ENCODE measurements at regions not wholly inside any gene's neighbourhood (a gene's known extent, or its start where the extent isn't known, plus 50 kb on each side); places are given as distances from the start of the nearest gene placed in this dataset.

- Histone ChIP-seq H3K4me3 (ENCODE audit: severe bottlenecking) (no peak overlapping the region), H3K4me1 (ENCODE audit: insufficient read depth, poor library complexity, severe bottlenecking) (no peaks in the 10 kb centered on the region), H3K27ac (ENCODE audit: poor library complexity, severe bottlenecking) (no peak overlapping the region), H3K9me3 (ENCODE audit: severe bottlenecking) (no peaks in the 10 kb centered on the region), H3K27me3 (ENCODE audit: insufficient read depth, poor library complexity, severe bottlenecking) (no peaks in the 10 kb centered on the region), H3K36me3 (ENCODE audit: low read depth) (no peaks in the 10 kb centered on the region)
- no peak for ATAC-seq (ENCODE audit: low read depth)
- no peak for DNase-seq (ENCODE audit: low spot score)
- no peak for TF ChIP-seq CTCF (IDR thresholded peaks at IDR 0.05; ENCODE audit: poor library complexity, severe bottlenecking)
Observed at GRCh38 chr5:31007672-31008071, 185.8 kb upstream of the CDH6 start.

GRCh38 chr5:31000287-31000686 lies 193.2 kb upstream of the CDH6 start:
- Histone ChIP-seq H3K4me3 (ENCODE audit: severe bottlenecking) (no peak overlapping the region), H3K27me3 (ENCODE audit: insufficient read depth, poor library complexity, severe bottlenecking) (peaks cover 8% of the 10 kb centered on the region), H3K27ac (ENCODE audit: poor library complexity, severe bottlenecking) (no peak overlapping the region), H3K36me3 (ENCODE audit: low read depth) (no peaks in the 10 kb centered on the region), H3K9me3 (ENCODE audit: severe bottlenecking) (peaks cover 2% of the 10 kb centered on the region), H3K4me1 (ENCODE audit: insufficient read depth, poor library complexity, severe bottlenecking) (no peaks in the 10 kb centered on the region)
- no peak for DNase-seq (ENCODE audit: low spot score)
- no peak for ATAC-seq (ENCODE audit: low read depth)
- TF ChIP-seq CTCF (IDR thresholded peaks at IDR 0.05; ENCODE audit: poor library complexity, severe bottlenecking): no peak

GRCh38 chr5:30997681-30998080 lies 195.8 kb upstream of the CDH6 start:
- H3K9me3 ChIP-seq (ENCODE audit: severe bottlenecking): peaks cover 2% of the 10 kb centered on the region
- no peak for TF ChIP-seq CTCF (IDR thresholded peaks at IDR 0.05; ENCODE audit: poor library complexity, severe bottlenecking)
- H3K36me3 ChIP-seq (ENCODE audit: low read depth): no peaks in the 10 kb centered on the region
- peaks cover 8% of the 10 kb centered on the region for H3K27me3 ChIP-seq (ENCODE audit: insufficient read depth, poor library complexity, severe bottlenecking)
- H3K27ac ChIP-seq (ENCODE audit: poor library complexity, severe bottlenecking): no peak overlapping the region
- no peak for ATAC-seq (ENCODE audit: low read depth)
- no peak overlapping the region for H3K4me3 ChIP-seq (ENCODE audit: severe bottlenecking)
- H3K4me1 ChIP-seq (ENCODE audit: insufficient read depth, poor library complexity, severe bottlenecking): no peaks in the 10 kb centered on the region
- DNase-seq (ENCODE audit: low spot score): no peak

- H3K9me3 ChIP-seq (ENCODE audit: severe bottlenecking): no peaks in the 10 kb centered on the region
- no peak overlapping the region for H3K27ac ChIP-seq (ENCODE audit: poor library complexity, severe bottlenecking)
- TF ChIP-seq CTCF (IDR thresholded peaks at IDR 0.05; ENCODE audit: poor library complexity, severe bottlenecking): no peak
- DNase-seq (ENCODE audit: low spot score) (no peak), ATAC-seq (ENCODE audit: low read depth) (no peak)
- peaks cover 8% of the 10 kb centered on the region for H3K27me3 ChIP-seq (ENCODE audit: insufficient read depth, poor library complexity, severe bottlenecking)
- no peak overlapping the region for H3K4me3 ChIP-seq (ENCODE audit: severe bottlenecking)
- no peaks in the 10 kb centered on the region for H3K36me3 ChIP-seq (ENCODE audit: low read depth)
- no peaks in the 10 kb centered on the region for H3K4me1 ChIP-seq (ENCODE audit: insufficient read depth, poor library complexity, severe bottlenecking)
Observed at GRCh38 chr5:30994902-30995301, 198.6 kb upstream of the CDH6 start.

GRCh38 chr5:30994176-30994575 lies 199.3 kb upstream of the CDH6 start:
- H3K4me1 ChIP-seq (ENCODE audit: insufficient read depth, poor library complexity, severe bottlenecking): no peaks in the 10 kb centered on the region
- peaks cover 8% of the 10 kb centered on the region for H3K27me3 ChIP-seq (ENCODE audit: insufficient read depth, poor library complexity, severe bottlenecking)
- no peak for TF ChIP-seq CTCF (IDR thresholded peaks at IDR 0.05; ENCODE audit: poor library complexity, severe bottlenecking)
- no peaks in the 10 kb centered on the region for H3K36me3 ChIP-seq (ENCODE audit: low read depth)
- H3K27ac ChIP-seq (ENCODE audit: poor library complexity, severe bottlenecking): no peak overlapping the region
- DNase-seq (ENCODE audit: low spot score) (no peak), ATAC-seq (ENCODE audit: low read depth) (no peak)
- no peak overlapping the region for H3K4me3 ChIP-seq (ENCODE audit: severe bottlenecking)
- H3K9me3 ChIP-seq (ENCODE audit: severe bottlenecking): no peaks in the 10 kb centered on the region
